NCI-H2196 treated with DMSO at 0.1 percent for 48 hours (cell line): ENCODE measurements at regions not wholly inside any gene's neighbourhood (a gene's known extent, or its start where the extent isn't known, plus 50 kb on each side); places are given as distances from the start of the nearest gene placed in this dataset.
"Not testable (repeated sequence)": the region's sequence is repeated elsewhere in the genome, so short reads cannot be mapped to it uniquely, and the experiment has no call there.

Source experiments
- DNase-seq: peaks from one replicate; lab custom pipeline; 2025; ENCODE audit not compliant: unreplicated experiment; lab: John Stamatoyannopoulos, UW

DNA sequence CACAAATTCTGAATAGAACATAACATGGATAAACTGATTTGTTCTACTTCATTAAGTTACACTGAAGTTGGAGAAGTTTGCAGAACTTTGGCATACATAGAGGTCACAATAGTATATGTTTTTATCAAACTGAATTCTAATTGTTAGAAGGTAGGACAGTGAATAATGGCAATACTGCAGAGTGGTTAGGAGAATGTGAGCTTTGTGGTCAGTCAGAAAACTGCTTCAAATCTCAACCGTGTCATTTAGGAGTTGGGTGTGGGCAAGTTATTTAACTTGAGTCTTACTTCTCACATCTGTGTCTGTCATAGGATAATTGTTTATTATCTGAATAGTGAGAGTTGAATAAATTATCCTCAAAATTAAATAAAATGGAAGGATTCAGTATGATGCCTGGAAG lies 374.6 kb upstream of the SYT1 start:
- DNase-seq = no peak

DNA sequence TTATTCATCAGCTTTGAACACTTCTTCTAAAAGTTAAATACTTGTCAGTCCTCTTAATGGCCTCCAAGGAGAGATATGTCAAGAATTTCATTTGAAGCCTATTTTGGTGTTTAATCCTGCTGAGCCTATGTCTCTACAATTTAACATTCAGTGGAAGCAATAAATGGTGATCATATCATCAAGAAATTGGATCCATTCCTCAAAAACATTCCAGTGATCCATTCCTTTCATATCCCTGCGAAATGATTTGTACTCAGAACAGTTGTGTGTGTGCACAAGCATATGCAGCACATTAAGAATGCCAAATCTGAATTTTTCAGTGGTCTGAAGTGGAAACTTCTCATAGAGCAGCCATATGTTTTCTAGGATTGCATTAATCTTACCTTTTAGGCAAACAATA lies 373.7 kb upstream of the SYT1 start:
- DNase-seq = no peak

DNA sequence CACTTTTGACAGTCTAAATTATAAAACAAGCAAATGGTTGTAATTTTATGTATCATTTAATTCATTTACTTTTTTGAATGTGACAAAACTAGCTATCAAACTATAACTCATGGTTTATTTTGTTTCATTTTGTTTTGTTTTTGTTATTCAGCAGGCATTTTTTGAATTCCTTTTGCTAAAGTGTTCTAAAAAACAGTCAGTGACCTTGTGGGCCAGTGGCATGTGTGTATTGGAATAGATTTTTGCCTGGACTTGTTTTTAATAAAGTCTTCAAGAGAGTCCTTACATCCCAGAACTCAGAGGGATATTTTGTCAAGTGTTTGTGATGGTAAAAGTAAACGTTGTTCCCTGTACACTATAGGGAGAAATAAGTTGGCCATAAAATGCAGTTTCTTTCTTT lies 369.7 kb upstream of the SYT1 start:
- DNase-seq = no peak

DNA sequence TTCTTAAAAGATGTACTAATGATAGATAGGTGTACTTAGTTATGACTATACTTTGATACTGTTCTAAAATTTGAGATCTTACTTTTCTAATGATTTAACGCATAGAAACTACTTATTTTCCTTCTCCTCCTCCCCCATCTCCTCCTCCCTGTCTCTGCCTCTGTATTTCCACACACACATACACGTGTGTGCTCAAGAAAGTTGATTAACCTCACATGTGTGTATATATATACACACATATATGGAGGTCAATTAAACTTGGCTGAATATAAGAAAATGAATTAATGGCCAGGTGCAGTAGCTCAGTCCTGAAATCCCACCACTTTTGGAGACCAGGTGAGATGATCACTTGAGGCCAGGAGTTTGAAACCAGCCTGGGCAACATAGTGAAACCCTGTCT lies 362.7 kb upstream of the SYT1 start:
- no peak for DNase-seq

DNA sequence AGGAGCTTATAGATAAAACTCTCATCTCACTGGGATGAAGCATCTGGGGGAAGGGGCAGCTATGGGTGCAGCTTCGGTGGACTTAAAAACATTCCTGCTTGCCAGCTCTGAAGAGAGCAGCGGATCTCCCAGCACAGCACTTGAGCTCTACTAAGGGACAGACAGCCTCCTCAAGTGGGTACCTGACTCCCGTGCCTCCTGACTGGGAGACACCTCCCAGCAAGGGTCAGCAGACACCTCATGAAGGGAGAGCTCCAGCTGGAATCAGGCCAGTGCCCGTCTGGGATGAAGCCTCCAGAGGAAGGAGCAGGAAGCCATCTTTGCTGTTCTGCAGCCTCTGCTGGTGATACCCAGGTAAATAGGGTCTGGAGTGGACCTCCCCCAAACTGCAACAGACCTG lies 345.2 kb upstream of the SYT1 start:
- no peak for DNase-seq

DNA sequence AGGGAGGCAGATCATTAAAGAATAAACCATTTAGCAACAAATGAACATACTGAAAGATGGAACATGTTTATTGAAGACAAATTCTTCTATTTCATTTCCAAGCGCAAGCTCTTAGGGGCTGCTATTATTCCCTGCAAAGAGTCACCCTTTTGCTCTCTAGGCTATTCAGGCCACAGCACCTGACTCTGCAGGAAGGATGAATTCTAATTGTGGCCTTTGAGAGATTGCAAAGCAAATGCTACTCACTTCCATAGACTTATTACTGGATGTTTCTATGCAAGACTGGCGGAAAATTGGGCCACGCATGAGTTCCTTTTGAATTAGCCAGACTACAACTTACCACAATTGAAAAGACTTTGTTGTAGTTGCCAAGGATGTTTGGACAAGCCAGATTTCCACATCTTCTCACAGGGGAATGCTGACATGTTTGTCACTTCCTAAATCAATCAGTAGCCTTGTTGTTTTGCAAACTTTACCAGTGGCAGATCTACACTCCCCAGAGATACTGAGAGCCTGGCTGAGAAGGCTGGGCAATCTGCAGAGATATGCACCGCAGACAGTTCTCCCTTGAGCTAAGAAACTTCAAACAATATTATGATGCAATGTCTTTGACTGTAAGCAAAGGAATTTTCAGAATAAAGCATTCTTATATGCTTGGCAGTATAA lies 334.3 kb upstream of the SYT1 start:
- no peak for DNase-seq

DNA sequence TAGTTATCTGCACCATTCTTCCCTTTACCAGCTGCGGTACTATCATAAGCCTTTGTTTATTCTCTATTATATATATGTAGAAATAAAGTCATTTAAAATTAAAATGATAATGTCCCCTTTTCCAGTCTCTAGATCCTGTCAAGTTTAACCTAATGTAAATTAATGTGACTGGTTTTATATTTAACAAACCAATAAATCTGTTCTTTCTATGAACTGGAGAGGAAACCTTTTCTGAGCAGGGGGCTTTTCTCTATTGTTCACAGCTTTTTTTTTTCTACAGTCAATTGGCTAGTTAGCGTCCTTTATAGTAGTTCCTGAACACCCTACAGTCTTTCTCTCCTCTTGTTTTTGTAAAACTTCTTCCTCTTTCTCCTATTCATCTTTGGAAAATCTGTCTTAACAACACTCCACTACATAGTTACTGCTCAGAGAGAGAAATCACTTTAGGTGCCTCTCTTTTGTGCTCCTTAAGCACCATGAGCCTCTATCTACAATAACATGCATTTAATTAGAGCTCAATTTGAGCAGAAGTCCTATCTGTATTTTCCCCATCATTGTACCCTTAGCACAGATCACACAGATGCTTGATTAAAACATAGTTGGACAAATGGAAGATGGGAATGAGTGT lies 332.6 kb upstream of the SYT1 start:
- DNase-seq = no peak

DNA sequence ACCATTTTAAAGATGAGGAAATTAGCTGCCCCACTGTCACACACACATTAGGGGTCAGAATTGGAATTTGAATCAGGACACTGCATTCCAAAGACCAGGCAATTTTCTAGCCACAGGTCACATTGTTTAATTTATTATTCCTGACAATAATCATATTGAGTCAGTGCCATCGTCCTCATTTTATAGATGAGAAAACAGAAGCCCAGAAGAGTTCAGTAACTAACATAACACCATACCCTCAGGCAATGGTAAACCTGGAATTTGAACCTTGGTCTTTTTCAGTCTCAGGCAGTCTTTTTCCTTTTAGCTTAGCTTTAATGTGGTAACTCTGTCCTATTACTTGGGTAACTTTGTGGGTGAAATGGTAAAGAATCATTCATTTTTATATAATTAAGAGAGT lies 330.3 kb upstream of the SYT1 start:
- DNase-seq = no peak

DNA sequence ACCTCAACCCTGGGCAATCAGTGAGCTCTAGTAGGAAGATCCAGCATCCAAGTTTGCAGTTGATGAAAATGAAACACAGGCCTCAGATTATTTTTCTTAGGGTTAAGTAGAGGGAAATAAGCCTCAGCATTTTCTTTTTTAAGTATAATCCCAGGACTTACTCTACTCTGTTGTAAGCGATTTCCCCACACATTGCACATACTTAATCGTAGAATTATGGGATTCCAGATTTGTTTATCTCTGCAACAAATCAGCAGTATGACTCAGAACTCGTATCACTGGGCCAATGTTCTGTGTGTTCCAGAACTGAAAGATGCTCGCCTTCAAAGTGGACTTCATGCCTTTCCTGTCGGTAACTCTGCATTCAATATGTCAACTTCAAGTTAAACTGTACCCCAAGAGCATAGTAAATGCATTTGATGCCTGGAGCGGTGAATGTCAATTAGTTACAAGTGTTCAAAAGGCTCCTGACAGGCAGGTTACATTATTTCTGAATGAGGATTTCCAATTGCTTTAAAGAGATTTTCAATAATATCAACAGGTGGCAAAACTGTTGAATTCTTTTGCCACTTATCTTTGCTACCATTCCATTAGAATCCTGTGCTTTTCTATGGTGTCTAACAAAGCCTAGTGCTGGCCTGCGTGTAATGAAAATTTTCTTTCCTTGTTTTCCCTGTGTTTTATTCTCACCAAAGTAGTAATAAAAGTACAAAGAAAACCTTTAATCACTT lies 323.8 kb upstream of the SYT1 start:
- DNase-seq = no peak

DNA sequence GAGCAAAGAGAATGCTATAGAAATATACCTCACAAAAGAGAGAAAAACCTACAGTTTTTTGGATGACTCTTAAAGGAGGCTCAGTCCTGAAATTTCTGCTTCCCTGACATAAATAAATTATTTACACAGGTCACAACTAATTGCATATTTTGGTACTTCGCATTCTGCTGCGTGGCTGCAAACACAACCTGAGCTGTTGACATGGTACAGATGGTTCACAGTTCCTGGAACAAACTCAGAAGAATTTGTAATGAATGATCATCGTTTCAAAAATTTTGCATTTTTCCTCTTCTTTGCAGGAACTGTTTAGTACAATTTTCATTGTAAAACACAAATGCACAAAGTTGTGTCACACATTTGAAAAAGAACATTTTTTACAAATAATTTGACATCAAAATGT lies 313.7 kb upstream of the SYT1 start:
- DNase-seq = no peak

DNA sequence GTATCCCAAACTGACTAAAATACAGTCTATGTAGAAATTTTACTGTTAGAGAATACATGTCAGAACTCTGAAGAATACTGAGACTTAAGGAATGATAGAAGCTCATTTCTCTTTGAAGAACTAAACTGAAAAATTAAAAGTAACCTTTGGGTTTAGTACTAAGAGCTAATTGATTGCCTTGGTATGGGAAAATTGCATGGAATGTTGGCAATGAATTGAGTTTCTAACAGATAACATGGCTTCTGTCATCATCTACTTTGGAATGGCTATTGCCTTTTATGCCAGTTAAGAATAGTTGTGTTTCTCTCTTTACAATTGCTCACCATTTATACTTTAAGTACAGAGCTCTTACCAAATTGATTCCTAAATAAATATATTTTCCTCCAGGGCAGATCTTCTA lies 308.8 kb upstream of the SYT1 start:
- no peak for DNase-seq

DNA sequence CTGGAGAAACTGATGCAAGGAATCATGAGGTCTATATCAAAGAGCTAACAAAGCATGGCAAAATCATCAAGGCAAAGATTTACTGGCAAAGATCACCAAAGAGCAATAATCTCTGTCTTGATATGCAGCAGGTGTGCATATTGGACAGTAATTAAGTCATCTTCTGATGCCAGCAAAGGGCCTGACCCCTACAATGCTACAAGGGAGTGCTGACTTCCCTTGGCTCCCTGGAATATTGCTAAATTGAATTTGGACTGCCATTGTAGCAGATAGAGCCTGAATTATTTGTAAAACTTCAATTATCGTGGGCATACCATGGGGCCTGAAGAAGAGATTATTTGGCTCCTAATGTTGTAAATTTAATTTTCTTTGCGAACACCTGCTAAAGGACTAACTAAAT lies 307.9 kb upstream of the SYT1 start:
- DNase-seq = no peak

DNA sequence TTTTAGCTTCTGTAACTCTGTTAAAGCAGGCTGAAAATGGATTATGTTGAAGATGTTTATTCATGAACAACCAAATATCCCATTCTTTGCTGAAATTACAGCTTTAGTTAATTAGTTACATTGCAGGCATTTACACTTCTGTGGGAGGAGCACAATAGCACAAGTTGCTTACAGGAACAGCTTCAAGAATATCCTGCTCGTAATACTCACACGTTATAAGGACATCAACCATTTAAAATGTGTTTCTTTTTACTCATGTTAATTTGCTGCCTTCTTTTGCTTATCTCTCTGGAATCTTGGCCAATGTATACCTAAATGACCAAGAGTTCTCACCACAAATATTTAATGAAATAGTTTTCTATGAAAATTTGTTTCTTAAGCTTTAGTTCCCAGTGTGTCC lies 305.2 kb upstream of the SYT1 start:
- DNase-seq = no peak

DNA sequence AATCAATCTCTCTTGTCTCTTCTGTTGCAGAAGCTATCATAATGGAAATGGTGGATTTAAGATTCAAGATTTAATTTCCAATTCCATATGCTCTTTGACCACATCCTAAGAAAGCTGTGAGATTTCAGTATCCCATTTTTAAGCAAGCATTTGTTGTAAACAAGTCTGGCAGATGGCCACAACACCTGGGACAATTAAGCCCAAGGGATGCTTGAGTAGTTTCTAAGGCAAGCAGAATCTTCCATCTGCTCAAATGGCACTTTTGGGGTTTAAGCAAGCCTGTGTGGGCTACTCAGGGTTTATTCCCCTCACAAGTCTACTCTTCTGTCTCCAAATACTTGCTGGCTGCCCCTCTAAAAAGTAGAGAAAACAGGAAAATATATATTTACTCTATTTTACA lies 304.7 kb upstream of the SYT1 start:
- DNase-seq = no peak

DNA sequence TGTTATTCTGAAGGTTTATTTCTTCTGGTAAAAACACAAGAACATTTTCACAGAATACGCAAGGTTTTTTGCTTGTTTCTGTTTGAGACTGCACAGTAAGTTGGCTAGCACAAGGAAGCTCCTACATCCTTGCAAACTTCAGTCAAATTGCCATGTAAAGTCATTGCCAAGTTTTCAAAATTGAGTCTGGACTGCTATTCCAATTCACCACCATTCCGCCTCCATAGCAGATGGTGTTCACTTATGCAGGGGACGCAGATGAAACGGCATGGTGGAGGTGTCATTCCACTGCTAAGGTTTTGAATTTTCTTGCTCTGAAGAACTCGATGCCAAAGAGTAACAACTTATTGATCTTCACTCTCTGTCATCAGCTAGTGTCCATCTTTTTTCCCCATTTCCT lies 303.9 kb upstream of the SYT1 start:
- no peak for DNase-seq

DNA sequence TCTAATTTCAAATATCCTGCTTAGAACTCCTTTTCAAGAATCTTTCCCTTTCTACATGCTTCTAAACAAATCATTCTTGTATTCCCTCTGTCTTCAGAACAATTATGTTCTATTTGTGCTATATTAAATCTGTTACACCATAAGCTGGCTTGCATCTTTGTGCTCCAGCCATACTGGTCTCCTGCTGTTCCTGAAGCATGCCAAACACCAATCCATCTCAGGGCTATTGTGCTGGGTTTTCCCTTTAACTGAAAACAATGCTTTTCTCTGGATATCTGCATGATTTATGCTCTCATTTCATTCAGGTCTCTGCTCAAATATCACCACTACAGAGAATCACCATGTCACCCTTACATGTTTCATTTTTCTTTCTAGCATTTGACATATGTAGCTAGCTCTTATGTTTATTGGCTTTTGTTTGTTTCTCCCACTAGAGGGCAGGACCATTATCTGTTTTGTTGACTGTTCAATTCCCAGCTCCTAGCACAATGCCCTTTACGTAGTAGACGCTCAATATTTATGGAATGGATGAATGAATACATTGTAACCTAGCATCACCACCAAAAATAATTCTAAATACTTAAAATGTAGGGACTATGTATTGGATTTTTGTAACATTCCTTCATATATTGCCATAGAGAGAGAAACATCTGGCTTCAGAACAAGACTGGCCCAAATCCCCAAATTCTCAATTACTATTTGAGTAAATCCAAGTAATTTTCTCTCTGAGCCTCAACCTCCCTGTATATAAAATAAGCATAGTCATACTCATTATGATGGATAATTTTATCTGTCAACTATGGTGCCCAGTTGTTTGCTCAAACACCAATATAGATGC lies 302.0 kb upstream of the SYT1 start:
- no peak for DNase-seq

DNA sequence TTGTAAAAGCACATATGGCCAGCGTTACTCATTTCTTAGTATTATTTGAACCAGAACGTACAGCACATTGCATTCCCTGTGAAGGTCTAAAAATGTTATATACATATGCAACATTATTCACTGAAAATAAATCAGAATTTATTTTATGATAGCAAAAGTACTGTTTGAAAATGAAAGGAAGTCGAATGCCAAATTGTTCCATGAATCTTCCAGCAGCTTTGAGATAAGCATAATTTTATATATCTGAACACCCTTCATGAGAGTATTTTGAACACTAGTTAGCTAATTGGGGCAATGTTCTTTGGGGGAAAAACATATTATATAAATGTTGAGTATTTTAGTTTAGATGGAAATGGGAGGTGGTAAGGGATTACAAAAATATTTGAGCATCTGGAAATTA lies 300.7 kb upstream of the SYT1 start:
- DNase-seq = no peak

DNA sequence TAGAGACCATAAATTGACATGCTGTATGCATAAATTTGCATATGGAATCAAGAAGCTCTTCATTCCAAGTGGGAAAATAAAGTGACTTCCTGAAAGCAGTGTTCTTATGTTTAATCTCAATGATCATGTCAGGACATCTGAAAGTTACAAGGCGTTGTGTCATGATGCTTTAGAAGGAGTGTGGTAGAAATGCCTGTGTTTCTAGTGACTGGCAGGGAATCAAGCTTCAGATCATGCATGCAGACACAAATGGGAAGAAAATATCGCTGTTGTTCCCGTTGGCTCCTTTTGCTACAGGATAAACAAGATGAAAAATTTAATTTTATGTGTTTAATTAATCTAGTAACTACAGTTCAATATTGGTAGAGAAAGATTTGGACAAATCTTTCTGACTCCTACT lies 298.1 kb upstream of the SYT1 start:
- DNase-seq = no peak

DNA sequence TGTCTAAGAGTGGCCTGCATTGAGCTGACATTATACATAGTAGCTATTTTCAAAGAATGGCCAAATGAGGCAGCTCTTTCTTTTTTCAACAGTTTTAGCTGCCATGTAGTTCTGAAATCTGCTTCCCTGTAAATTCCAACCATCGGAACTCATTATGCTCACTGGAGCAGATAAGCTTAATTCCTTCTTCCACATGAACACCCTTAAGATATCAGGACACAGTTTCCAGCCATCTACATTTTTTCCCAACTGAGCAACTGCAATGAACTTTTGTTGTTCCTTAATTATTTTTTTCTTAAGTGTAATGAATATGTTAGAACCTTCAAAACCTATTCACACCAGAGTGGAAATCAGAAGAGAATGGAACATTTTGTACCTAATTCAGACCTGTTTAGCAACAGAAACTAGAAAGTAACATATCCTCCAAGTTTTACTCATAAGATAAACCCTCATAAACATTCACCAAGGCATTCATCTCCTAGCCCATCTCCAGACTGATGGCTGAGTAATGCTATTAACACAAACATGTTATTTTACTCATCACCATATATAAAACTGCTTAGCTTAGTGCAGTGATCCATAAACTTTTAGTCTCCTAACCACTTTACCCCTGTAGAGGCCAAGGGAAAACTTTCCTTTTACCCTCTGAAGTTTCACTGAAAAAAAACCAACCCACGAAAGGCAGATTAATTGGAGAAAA lies 296.1 kb upstream of the SYT1 start:
- no peak for DNase-seq

DNA sequence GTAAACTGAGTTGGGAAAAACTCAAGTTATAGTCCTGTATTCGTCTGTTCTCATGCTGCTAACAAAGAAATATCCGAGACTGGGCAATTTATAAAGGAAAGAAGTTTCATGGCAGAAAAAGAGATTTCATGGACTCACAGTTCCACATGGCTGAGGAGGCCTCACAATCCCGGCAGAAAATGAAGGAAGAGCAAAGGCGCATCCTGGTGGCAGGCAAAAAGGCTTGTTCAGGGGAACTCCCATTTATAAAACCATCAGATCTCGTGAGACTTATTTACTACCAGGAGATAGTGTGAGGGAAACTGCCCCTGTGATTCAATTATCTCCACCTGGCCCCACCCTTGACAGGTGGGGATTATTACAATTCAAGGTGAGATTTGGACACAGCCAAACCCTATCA lies 292.6 kb upstream of the SYT1 start:
- no peak for DNase-seq

DNA sequence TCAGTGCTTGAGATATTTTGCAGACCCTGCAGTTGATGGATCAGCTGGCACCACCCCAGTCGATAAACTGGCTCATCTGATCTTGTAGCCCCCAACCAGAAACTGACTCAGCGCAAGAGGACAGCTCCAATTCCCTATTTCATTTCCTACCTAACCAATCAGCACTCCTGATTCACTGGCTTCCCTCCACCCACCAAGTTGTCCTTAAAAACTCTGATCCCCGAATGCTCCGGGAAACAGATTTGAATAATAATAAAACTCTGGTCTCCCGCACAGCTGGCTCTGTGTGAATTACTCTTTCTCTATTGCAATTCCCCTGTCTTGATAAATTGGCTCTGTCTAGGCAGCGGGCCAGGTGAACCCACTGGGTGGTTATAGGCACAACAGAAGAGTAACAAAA lies 289.4 kb upstream of the SYT1 start:
- DNase-seq = not testable (repeated sequence)
